ENCODE measurements at regions not wholly inside any gene's neighbourhood (a gene's known extent, or its start where the extent isn't known, plus 50 kb on each side); places are given as distances from the start of the nearest gene placed in this dataset.
A peak's percentile ranks its signal among the peaks of the same experiment; 100 is the strongest.
"Not testable (repeated sequence)": the region's sequence is repeated elsewhere in the genome, so short reads cannot be mapped to it uniquely, and the experiment has no call there.

- DNase-seq (ENCODE audit: low spot score): no peak
Measured at GRCh38 chr4:156539376-156539775, 432.2 kb downstream of the PDGFC start.

GRCh38 chr4:156538651-156539257, 432.8 kb downstream of the PDGFC start:
- DNase-seq (ENCODE audit: low spot score): no peak

GRCh38 chr4:156538210-156538609, 433.4 kb downstream of the PDGFC start:
- DNase-seq (ENCODE audit: low spot score): no peak

GRCh38 chr4:156537286-156537685, 434.3 kb downstream of the PDGFC start:
- DNase-seq (ENCODE audit: low spot score): no peak

- no peak for DNase-seq (ENCODE audit: low spot score)
Measured at GRCh38 chr4:156536661-156537060, 434.9 kb downstream of the PDGFC start.

GRCh38 chr4:156534205-156534604, 437.4 kb downstream of the PDGFC start:
- no peak for DNase-seq (ENCODE audit: low spot score)

- no peak for DNase-seq (ENCODE audit: low spot score)
Measured at GRCh38 chr4:156528216-156528615, 443.4 kb downstream of the PDGFC start.

GRCh38 chr4:156527237-156527993, 444.2 kb downstream of the PDGFC start:
- no peak for DNase-seq (ENCODE audit: low spot score)

GRCh38 chr4:156523991-156524390, 447.6 kb downstream of the PDGFC start:
- no peak for DNase-seq (ENCODE audit: low spot score)

- no peak for DNase-seq (ENCODE audit: low spot score)
Measured at GRCh38 chr4:156523492-156523891, 448.1 kb downstream of the PDGFC start.

GRCh38 chr4:156521631-156522030, 450.0 kb downstream of the PDGFC start:
- no peak for DNase-seq (ENCODE audit: low spot score)

GRCh38 chr4:156517956-156518355, 453.6 kb downstream of the PDGFC start:
- DNase-seq (ENCODE audit: low spot score): no peak

GRCh38 chr4:156517546-156517945, 454.1 kb downstream of the PDGFC start:
- DNase-seq (ENCODE audit: low spot score): no peak

GRCh38 chr4:156516698-156517097, 454.9 kb downstream of the PDGFC start:
- no peak for DNase-seq (ENCODE audit: low spot score)

- DNase-seq (ENCODE audit: low spot score): peak; percentile 6
Measured at GRCh38 chr4:156515295-156515694, 456.3 kb downstream of the PDGFC start.

- no peak for DNase-seq (ENCODE audit: low spot score)
Measured at GRCh38 chr4:156512622-156513021, 459.0 kb downstream of the PDGFC start.

GRCh38 chr4:156509921-156510320, 461.7 kb downstream of the PDGFC start:
- not testable (repeated sequence) for DNase-seq (ENCODE audit: low spot score)

- DNase-seq (ENCODE audit: low spot score): peak; percentile 13
Measured at GRCh38 chr4:156505341-156505955, 466.2 kb downstream of the PDGFC start.

GRCh38 chr4:156503119-156503518, 468.5 kb downstream of the PDGFC start:
- no peak for DNase-seq (ENCODE audit: low spot score)

- no peak for DNase-seq (ENCODE audit: low spot score)
Measured at GRCh38 chr4:156501962-156502361, 469.6 kb downstream of the PDGFC start.

GRCh38 chr4:156499684-156500083, 471.9 kb downstream of the PDGFC start:
- no peak for DNase-seq (ENCODE audit: low spot score)

GRCh38 chr4:156497486-156497885, 474.1 kb downstream of the PDGFC start:
- DNase-seq (ENCODE audit: low spot score): no peak

- DNase-seq (ENCODE audit: low spot score): no peak
Measured at GRCh38 chr4:156496797-156497196, 474.8 kb downstream of the PDGFC start.

Data from COLO829 (cell line).